Thymus (tissue), 11 donors: ENCODE measurements at regions not wholly inside any gene's neighbourhood (a gene's known extent, or its start where the extent isn't known, plus 50 kb on each side); places are given as distances from the start of the nearest gene placed in this dataset.

Source experiments
- DNase-seq, 9 donors: peaks; one replicate each; pipeline ENCODE4 v3.0.0-alpha.2; 2013; ENCODE audit warnings: low spot score in 9 of 9, low read depth in 6 of 9, missing footprints in 1 of 9
- H3K27ac ChIP-seq, 2 donors: one replicate each; pipeline ENCODE4 v1.5.1; 2013; ENCODE audit warnings: control low read depth in 1 of 2, low read depth in 1 of 2, low read length in 1 of 2, mild to moderate bottlenecking in 1 of 2, moderate library complexity in 1 of 2
- H3K27me3 ChIP-seq, 2 donors: one replicate each; pipeline ENCODE4 v1.5.1; 2013; ENCODE audit warnings: low read length in 1 of 2; ENCODE audit not compliant: control insufficient read depth in 2 of 2, insufficient read depth in 1 of 2
- H3K36me3 ChIP-seq, 2 donors: one replicate each; pipeline ENCODE4 v1.5.1; 2013; ENCODE audit warnings: low read length in 1 of 2, mild to moderate bottlenecking in 1 of 2, moderate library complexity in 1 of 2; ENCODE audit not compliant: control insufficient read depth in 2 of 2, insufficient read depth in 2 of 2
- H3K4me1 ChIP-seq, 2 donors: one replicate each; pipeline ENCODE4 v1.5.1; 2013; ENCODE audit warnings: low read length in 2 of 2; ENCODE audit not compliant: control insufficient read depth in 2 of 2, insufficient read depth in 2 of 2
- H3K4me3 ChIP-seq, 2 donors: one replicate each; pipeline ENCODE4 v1.5.1; 2013; ENCODE audit warnings: low read length in 2 of 2, control low read depth in 1 of 2, mild to moderate bottlenecking in 1 of 2
- H3K9me3 ChIP-seq, 2 donors: one replicate each; pipeline ENCODE4 v1.5.1; 2013; ENCODE audit warnings: low read length in 1 of 2, mild to moderate bottlenecking in 1 of 2; ENCODE audit not compliant: control insufficient read depth in 2 of 2, insufficient read depth in 1 of 2
- WGBS: extraction: QIAGEN DNeasy Blood & Tissue Kit; methylation state at CpG from one replicate; pipeline ENCODE4 v1.1.7; 2013; 5-methylcytosine and 5-hydroxymethylcytosine counted together
- donor health status: healthy.

DNA sequence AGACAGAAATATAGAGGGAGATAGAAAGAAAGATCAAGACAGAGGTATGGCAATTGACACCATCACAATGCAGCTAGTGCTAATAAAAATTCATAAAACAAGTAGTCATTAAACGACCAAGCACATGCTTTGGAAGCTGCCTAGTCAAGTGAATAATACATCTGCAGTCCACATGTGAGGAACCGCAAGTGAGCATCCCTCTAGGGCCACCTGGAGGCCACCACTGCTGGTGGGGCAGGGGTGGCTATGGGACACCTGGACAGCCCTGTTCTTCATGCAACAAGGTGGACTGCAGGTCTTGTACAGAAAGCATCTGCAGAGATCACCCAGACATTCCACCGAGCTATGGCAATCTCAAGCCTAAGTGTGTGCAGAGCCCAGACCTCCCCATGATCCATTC lies 451.1 kb upstream of the PFKP start:
- H3K4me1 ChIP-seq: no peaks in the 10 kb centered on the region
- no peaks in the 10 kb centered on the region for H3K36me3 ChIP-seq
- no peak overlapping the region for H3K4me3 ChIP-seq
- WGBS: 85% methylated on average over 3 of the region's 3 CpGs
- peaks cover 0 to 3% of the 10 kb centered on the region in 2 donors for H3K9me3 ChIP-seq
- H3K27ac ChIP-seq: no peak overlapping the region
- H3K27me3 ChIP-seq: no peaks in the 10 kb centered on the region
- no peak for DNase-seq

DNA sequence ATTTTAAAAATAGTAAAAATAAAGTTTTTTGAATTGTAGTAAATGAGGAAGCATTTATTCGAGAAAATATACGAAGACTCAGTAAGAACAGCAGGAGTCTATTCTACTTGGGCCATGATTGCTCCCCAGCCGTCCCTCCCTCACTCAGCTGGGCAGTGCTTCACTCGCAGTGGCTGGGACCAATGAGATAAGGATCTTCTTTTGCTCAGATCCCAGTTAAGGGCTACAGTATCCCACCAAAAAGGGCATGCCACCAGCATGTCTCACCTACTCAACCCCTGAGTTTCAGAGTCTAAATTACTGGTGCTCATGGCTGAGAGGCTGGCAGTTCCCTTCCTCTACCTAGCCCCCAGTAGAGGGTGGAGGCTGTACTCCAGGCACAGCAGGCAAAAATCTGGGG lies 455.7 kb upstream of the PFKP start:
- no peak overlapping the region for H3K27ac ChIP-seq
- WGBS: 86% methylated on average over 4 of the region's 4 CpGs
- no peaks in the 10 kb centered on the region for H3K4me1 ChIP-seq
- H3K4me3 ChIP-seq: no peak overlapping the region
- no peaks in the 10 kb centered on the region for H3K36me3 ChIP-seq
- peaks cover 0 to 3% of the 10 kb centered on the region in 2 donors for H3K9me3 ChIP-seq
- H3K27me3 ChIP-seq: no peaks in the 10 kb centered on the region
- no peak for DNase-seq

DNA sequence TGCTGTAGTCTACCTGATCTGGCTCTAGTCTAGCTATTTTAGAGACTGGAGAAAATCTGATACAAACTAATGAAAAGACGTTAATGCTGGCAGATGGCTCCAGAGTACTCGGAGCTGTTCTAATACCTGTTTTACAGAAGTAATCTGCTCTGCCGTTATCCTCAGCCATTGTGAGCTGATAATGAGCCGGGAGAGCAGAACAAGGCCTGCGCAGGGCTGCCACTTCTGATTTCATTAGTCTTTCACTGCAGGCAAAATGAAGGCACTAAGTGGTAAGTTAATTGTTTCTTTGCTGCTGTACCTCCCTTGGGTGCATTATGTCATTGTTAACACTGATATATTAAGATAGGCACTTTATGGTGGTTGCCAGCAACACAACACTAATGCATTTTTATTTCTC lies 456.4 kb upstream of the PFKP start:
- DNase-seq: no peak
- WGBS: 89% methylated on average over 5 of the region's 5 CpGs
- no peaks in the 10 kb centered on the region for H3K27me3 ChIP-seq

DNA sequence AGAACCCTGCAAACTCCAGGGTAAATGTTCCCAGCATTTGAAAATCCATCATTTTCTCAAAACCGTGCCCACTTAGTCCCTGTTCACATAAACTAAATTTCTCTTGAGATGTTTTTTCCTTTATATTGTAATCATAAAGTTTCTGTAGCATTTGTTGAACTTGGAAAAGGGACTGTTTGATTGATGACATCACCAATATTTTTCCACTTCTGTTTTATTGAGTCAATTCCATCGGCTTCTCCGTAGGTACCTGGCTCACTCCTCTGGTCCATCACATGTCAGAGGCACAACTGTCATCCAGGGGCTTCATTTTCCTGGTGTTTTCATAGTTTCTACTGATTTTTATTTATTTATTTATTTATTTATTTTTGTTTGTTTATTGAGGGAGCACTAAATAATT lies 462.5 kb upstream of the PFKP start:
- no peaks in the 10 kb centered on the region for H3K27me3 ChIP-seq
- no peaks in the 10 kb centered on the region for H3K4me1 ChIP-seq
- no peak for DNase-seq
- no peaks in the 10 kb centered on the region for H3K36me3 ChIP-seq
- H3K4me3 ChIP-seq: no peak overlapping the region
- no peak overlapping the region for H3K27ac ChIP-seq
- H3K9me3 ChIP-seq: peaks cover 0 to under 1% of the 10 kb centered on the region in 2 donors
- 95% methylated on average over 3 of the region's 3 CpGs for WGBS

More for the DNA sequence above, 456.4 kb upstream of the PFKP start:
- H3K4me3 ChIP-seq: no peak overlapping the region
- no peak overlapping the region for H3K27ac ChIP-seq
- no peaks in the 10 kb centered on the region for H3K36me3 ChIP-seq
- H3K4me1 ChIP-seq: no peaks in the 10 kb centered on the region
- H3K9me3 ChIP-seq: peaks cover 0 to 3% of the 10 kb centered on the region in 2 donors

DNA sequence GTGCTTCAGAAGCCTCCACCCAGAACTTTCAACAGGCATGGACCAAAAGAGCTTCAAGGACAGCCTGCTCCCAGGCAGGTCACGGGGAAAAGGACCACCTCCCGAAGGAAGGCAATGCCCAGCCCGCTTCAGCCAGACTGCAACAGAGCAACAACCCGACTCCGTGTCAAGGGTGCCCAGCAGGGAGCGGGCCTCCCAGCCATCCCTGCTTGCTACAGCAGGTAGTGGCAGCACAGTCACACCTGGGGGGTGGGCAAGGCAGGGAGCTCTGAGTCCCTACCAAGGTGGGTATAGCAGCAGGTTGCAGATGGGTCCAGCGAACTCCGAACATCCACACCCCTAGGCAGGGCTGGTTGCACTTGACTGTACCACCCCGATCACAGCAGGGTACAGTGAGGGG lies 467.8 kb upstream of the PFKP start:
- WGBS: 95% methylated on average over 9 of the region's 9 CpGs
- H3K27me3 ChIP-seq: no peaks in the 10 kb centered on the region
- H3K9me3 ChIP-seq: peaks cover 0 to 12% of the 10 kb centered on the region in 2 donors
- DNase-seq: no peak
- no peaks in the 10 kb centered on the region for H3K36me3 ChIP-seq
- no peak overlapping the region for H3K27ac ChIP-seq
- no peaks in the 10 kb centered on the region for H3K4me1 ChIP-seq
- H3K4me3 ChIP-seq: no peak overlapping the region

DNA sequence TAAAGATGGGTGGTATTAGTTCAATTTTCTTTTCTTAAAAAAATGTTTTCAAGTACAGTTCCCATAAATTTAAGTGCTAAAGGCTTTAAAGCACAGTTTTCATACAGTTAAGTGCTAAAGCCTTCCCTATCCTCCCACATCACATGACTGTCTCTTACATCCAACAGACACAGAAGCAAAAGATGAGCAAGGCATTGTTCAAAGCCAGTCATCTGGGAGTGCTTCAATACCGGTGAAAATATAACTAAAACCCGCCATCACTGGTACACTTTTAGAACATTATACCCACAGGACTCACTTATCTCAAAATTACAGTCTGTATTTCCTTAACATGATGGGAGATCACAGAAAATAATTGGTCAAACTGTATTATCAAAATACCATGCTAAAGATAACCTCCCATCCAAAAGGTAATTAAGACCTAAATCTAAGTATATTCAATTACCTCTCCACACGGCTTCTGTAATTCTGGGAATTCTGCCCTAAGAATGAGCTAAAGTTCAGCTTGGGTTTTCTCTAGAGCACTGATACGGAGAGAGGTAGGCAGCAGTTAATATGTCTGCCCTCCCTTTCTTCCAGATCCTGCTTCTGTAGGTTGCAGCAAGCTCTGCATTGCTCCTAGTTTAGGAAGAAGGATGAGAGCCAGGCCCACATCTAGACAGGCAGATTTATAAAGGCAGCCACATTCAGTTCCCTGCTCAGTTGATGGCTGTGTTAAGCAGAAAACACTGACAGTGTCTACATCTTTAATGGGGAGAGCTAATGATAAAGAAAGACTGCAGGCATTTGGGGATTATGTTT lies 474.8 kb upstream of the PFKP start:
- Histone ChIP-seq H3K4me3 (no peak overlapping the region), H3K4me1 (no peaks in the 10 kb centered on the region), H3K27ac (no peak overlapping the region), H3K36me3 (no peaks in the 10 kb centered on the region), H3K9me3 (peaks cover 0 to 4% of the 10 kb centered on the region in 2 donors), H3K27me3 (no peaks in the 10 kb centered on the region)
- DNase-seq: no peak
- WGBS: 75% methylated on average over 4 of the region's 4 CpGs

DNA sequence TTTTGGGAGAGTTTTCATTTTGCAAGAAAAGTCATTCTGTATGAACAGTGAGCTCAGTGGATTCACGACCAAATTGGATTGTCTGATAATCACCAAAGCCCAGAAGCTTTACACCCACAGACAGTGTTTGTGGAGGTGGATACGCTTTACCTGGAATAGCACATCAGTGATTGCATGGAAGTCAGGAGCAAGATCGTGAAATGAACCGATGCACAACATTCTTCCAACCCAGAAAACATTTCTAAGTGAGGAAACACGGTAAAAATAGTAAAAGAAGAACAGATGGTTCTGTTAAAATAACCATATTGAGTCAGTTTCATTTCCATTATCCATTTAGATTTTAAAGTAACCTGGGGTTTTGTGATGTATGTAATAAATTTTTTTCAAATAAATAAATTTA lies 478.2 kb upstream of the PFKP start:
- no peaks in the 10 kb centered on the region for H3K9me3 ChIP-seq
- H3K27ac ChIP-seq: no peak overlapping the region
- no peaks in the 10 kb centered on the region for H3K4me1 ChIP-seq
- no peaks in the 10 kb centered on the region for H3K36me3 ChIP-seq
- no peak for DNase-seq
- 91% methylated on average over 5 of the region's 5 CpGs for WGBS
- H3K27me3 ChIP-seq: no peaks in the 10 kb centered on the region
- H3K4me3 ChIP-seq: no peak overlapping the region

DNA sequence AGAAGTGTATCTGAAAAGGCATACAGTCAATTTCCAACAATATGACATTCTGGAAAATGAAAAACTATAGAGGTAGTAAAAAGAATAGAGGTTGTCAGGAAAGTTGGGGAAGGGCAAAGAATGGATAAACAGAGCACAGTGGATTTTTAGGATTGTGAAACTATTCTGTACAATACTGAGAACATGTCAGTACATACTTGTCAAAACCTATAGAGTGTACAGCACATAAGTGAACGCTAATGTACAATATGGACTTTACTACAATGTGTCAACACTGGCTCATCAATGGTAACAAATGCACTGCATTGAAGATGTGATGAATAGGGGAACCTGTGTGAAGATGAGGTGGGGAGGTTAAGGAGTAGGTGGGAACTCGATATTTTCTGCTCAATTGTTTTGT lies 483.0 kb upstream of the PFKP start:
- H3K36me3 ChIP-seq: no peaks in the 10 kb centered on the region
- WGBS: 93% methylated on average over 2 of the region's 2 CpGs
- H3K4me1 ChIP-seq: no peaks in the 10 kb centered on the region
- no peak for DNase-seq
- no peak overlapping the region for H3K27ac ChIP-seq
- no peaks in the 10 kb centered on the region for H3K9me3 ChIP-seq
- no peak overlapping the region for H3K4me3 ChIP-seq
- H3K27me3 ChIP-seq: no peaks in the 10 kb centered on the region

DNA sequence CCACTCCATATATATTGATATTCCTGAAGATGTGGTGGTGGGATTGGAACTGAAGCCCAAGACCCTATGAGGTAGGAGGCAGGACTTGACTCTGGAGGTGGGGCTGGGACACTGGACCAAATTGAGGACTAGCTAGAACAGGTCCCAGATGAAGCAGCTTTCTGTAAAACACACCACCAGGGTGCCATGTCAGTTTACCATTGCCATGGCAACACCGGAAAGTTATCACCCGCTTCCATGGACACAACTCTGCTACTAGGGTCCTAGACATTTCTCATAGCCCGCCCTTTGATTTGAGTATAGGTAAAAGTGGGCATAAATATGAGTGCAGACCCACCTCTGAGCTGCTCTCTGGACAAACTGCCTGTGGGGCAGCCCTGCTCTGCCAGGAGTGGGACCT lies 490.5 kb upstream of the PFKP start:
- no peaks in the 10 kb centered on the region for H3K27me3 ChIP-seq
- no peak overlapping the region for H3K4me3 ChIP-seq
- H3K36me3 ChIP-seq: no peaks in the 10 kb centered on the region
- no peaks in the 10 kb centered on the region for H3K4me1 ChIP-seq
- H3K27ac ChIP-seq: no peak overlapping the region
- DNase-seq: no peak
- WGBS: 72% methylated on average over 3 of the region's 3 CpGs
- H3K9me3 ChIP-seq: no peaks in the 10 kb centered on the region
